HEK293 (cell line): ENCODE measurements at regions not wholly inside any gene's neighbourhood (a gene's known extent, or its start where the extent isn't known, plus 50 kb on each side); places are given as distances from the start of the nearest gene placed in this dataset.

ENCODE experiments used
- BCL11A ChIP-seq: fragments of 450-650 bp; formaldehyde crosslinking; IDR thresholded peaks from 2 replicates; pipeline ENCODE4 v1.5.1; 2016; ENCODE audit warnings: low read depth, missing biosample characterization, missing genetic modification characterization
- CTCF ChIP-seq: fragments of 450-650 bp; formaldehyde crosslinking; IDR thresholded peaks from 2 replicates; pipeline ENCODE4 v1.5.1; 2016; ENCODE audit warnings: missing biosample characterization, missing genetic modification characterization
- REST ChIP-seq: fragments of 450-650 bp; formaldehyde crosslinking; IDR thresholded peaks from 2 replicates; pipeline ENCODE4 v1.5.1; 2016; ENCODE audit warnings: missing biosample characterization, missing genetic modification characterization
- ZNF302 ChIP-seq: fragments of 450-650 bp; formaldehyde crosslinking; IDR thresholded peaks from 2 replicates; pipeline ENCODE4 v1.5.1; 2016; ENCODE audit warnings: missing biosample characterization, missing genetic modification characterization, low read depth
- ZNF529 ChIP-seq: fragments of 450-650 bp; formaldehyde crosslinking; IDR thresholded peaks from 2 replicates; pipeline ENCODE4 v1.5.1; 2017; ENCODE audit warnings: missing genetic modification characterization, missing biosample characterization; ENCODE audit not compliant: insufficient replicate concordance

- TF ChIP-seq BCL11A (tag by site-specific recombination), result no peak
- TF ChIP-seq CTCF, result no peak
- no peak for TF ChIP-seq REST (tag by site-specific recombination)
- TF ChIP-seq ZNF529 (tag by site-specific recombination), result no peak
- TF ChIP-seq ZNF302 (tag by site-specific recombination), result no peak
These were observed 326.4 kb downstream of the SLITRK2 start for GRCh38 chrX:146144039-146144438.
